ENCODE measurements at regions not wholly inside any gene's neighbourhood (a gene's known extent, or its start where the extent isn't known, plus 50 kb on each side); places are given as distances from the start of the nearest gene placed in this dataset.
"Not testable (repeated sequence)": the region's sequence is repeated elsewhere in the genome, so short reads cannot be mapped to it uniquely, and the experiment has no call there.

DNA sequence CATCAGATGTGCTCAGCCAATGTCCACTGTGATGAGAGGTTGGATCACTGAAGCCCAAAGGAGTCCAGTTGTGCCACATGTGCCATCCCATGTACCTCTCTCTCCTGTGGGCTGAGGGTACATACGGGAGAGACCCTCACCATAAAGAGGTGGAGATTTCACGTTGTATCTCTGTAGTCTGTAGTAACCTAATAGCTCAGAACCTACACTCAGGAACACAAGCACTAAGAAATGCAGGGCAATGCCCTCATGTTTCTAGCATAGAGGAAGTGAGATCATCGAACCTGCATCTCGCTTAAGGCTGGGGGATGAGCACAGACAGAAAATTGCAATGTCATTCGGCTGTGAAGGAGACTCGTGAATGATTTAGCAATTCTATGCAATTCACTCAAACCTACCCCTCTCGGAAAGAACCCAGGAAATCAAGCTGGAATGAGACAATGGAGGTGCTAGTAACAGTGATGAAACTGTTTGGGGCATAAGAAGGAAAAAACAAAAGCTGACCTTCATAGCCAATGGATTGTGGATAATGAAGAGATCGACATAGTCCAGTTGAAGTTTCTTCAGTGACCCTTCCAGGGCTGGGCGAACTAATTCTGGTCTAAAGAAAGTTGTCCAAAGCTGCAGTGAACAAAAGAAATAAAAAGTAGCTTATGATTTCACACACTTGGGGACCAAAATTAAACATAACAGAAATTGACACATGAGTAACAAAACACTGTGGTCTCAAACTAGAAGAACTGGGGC lies 80.3 kb upstream of the UCN3 start:
- DNase-seq, result no peak
- 78 to 83% methylated on average over 9 of the region's 9 CpGs for WGBS, 2 donors
- Histone ChIP-seq H3K9me3 (no peaks in the 10 kb centered on the region), H3K4me1 (no peaks in the 10 kb centered on the region), H3K36me3 (ENCODE audit: low read depth, missing control alignments) (no peaks in the 10 kb centered on the region), H3K27ac (no peak overlapping the region), H3K4me3 (no peak overlapping the region), H3K27me3 (no peaks in the 10 kb centered on the region)
- no peak for TF ChIP-seq POLR2A (IDR thresholded peaks at IDR 0.05)
- TF ChIP-seq, protein P1, sequence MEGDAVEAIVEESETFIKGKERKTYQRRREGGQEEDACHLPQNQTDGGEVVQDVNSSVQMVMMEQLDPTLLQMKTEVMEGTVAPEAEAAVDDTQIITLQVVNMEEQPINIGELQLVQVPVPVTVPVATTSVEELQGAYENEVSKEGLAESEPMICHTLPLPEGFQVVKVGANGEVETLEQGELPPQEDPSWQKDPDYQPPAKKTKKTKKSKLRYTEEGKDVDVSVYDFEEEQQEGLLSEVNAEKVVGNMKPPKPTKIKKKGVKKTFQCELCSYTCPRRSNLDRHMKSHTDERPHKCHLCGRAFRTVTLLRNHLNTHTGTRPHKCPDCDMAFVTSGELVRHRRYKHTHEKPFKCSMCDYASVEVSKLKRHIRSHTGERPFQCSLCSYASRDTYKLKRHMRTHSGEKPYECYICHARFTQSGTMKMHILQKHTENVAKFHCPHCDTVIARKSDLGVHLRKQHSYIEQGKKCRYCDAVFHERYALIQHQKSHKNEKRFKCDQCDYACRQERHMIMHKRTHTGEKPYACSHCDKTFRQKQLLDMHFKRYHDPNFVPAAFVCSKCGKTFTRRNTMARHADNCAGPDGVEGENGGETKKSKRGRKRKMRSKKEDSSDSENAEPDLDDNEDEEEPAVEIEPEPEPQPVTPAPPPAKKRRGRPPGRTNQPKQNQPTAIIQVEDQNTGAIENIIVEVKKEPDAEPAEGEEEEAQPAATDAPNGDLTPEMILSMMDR (IDR thresholded peaks at IDR 0.05), result no peak
- intact Hi-C loops (cut with DNase I; ENCODE audit: low total_unique reads), result no loop called here

DNA sequence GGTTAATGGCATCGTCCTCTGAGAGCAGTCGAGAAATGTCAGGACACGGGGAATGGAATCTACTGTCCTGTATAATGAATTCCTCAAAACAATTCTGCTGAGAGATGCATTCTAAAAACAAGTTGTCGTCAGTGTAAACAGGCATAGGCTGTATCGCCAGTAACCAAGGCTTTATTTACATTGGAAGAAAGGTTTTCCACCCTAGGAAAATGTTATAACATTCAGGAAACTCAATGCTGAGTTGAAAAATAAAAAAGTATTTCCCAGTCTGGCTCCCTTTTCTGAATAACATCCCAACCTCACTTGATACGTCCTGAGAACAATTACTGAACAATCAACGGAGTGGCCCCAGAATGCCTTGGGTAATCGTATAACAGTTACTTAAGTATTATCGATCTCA lies 79.6 kb upstream of the UCN3 start:
- Histone ChIP-seq H3K4me1 (no peaks in the 10 kb centered on the region), H3K9me3 (no peaks in the 10 kb centered on the region), H3K27ac (no peak overlapping the region), H3K27me3 (no peaks in the 10 kb centered on the region), H3K4me3 (no peak overlapping the region), H3K36me3 (ENCODE audit: low read depth, missing control alignments) (no peaks in the 10 kb centered on the region)
- TF ChIP-seq POLR2A (IDR thresholded peaks at IDR 0.05), result no peak
- TF ChIP-seq, protein P1 (IDR thresholded peaks at IDR 0.05), result no peak
- DNase-seq, result no peak
- intact Hi-C loops (cut with DNase I; ENCODE audit: low total_unique reads), result no loop called here
- WGBS, 2 donors, result 72 to 77% methylated on average over 9 of the region's 9 CpGs

DNA sequence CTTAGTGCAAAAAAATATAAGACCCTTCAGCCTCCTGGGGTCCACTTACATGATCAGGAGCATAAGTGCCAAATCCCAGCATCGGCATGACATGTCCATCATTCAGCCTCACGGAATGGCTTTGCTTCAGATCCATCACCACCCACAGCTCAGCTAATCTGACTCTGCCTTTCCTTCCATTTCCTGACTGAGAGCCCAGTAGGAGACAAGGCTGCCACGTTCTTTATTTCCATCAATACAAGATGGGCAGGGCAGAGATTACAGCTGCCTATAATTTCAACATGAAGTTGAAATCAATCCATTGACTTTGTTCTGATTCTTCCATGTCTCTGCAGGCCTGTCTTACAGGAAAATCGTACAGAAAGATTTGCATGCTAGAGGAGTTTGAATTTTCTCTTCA lies 76.4 kb upstream of the UCN3 start:
- 86 to 90% methylated on average over 4 of the region's 4 CpGs for WGBS, 2 donors
- no peak overlapping the region for H3K4me3 ChIP-seq
- no peaks in the 10 kb centered on the region for H3K4me1 ChIP-seq
- no peaks in the 10 kb centered on the region for H3K27me3 ChIP-seq
- TF ChIP-seq, protein P1 (IDR thresholded peaks at IDR 0.05), result no peak
- no peak for TF ChIP-seq POLR2A (IDR thresholded peaks at IDR 0.05)
- DNase-seq, result no peak
- H3K27ac ChIP-seq, result no peak overlapping the region
- intact Hi-C loops (cut with DNase I; ENCODE audit: low total_unique reads), result no loop called here
- H3K9me3 ChIP-seq, result no peaks in the 10 kb centered on the region
- no peaks in the 10 kb centered on the region for H3K36me3 ChIP-seq (ENCODE audit: low read depth, missing control alignments)

GRCh38 chr10:5289228-5289627 lies 75.5 kb upstream of the UCN3 start:
- H3K4me3 ChIP-seq; H3K27ac ChIP-seq; H3K27me3 ChIP-seq; H3K36me3 ChIP-seq (ENCODE audit: low read depth, missing control alignments); H3K9me3 ChIP-seq; DNase-seq; intact Hi-C loops (cut with DNase I; ENCODE audit: low total_unique reads); H3K4me1 ChIP-seq: not testable (repeated sequence)
- 95% methylated on average over 1 of the region's 1 CpG for WGBS, 2 donors

DNA sequence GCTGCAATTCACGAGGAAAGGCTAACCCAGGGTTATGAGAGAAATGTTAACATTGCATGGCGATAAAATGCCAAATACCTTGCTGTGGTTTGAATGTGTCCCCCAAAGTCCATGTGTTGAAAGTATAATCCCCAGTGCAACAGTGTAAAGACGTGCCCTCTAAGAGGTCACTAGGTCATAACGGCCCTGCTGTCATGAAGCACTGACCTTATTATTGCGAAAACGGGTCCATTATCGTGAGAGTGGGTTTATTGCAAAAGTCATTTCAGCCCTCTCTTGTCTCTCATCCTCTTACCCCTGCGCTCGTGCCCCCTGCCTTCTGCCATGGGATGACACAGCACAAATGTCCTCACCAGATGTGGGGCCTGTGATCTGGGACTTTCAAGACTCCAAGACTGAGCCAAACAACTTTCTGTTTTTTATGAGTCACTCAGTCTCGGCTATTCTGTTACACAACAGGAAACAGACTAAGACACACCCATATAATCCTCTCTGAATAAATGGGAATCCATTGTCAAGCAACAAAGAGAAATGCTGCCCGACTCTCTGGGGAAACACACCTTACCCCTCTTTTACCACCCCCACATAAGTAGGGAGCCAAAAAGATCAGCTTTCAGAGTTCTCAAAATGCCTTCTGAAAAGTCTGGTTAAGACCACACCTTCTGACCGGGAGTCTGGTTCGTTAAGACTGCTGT lies 73.1 kb upstream of the UCN3 start:
- intact Hi-C loops (cut with DNase I; ENCODE audit: low total_unique reads), result no loop called here
- TF ChIP-seq, protein P1 (IDR thresholded peaks at IDR 0.05), result no peak
- no peak for TF ChIP-seq POLR2A (IDR thresholded peaks at IDR 0.05)
- H3K27ac ChIP-seq, result no peak overlapping the region
- H3K27me3 ChIP-seq, result no peaks in the 10 kb centered on the region
- H3K4me1 ChIP-seq, result no peaks in the 10 kb centered on the region
- DNase-seq, result peak; percentile 18
- no peaks in the 10 kb centered on the region for H3K9me3 ChIP-seq
- no peaks in the 10 kb centered on the region for H3K36me3 ChIP-seq (ENCODE audit: low read depth, missing control alignments)
- WGBS, 2 donors, result 76 to 78% methylated on average over 13 of the region's 13 CpGs
- no peak overlapping the region for H3K4me3 ChIP-seq

All from testis (tissue), 2 donors.